GM19240 (cell line): ENCODE measurements at regions not wholly inside any gene's neighbourhood (a gene's known extent, or its start where the extent isn't known, plus 50 kb on each side); places are given as distances from the start of the nearest gene placed in this dataset.
"Not testable (repeated sequence)": the region's sequence is repeated elsewhere in the genome, so short reads cannot be mapped to it uniquely, and the experiment has no call there.

Experiments
- DNase-seq: peaks from one replicate; pipeline ENCODE4 v3.0.0; 2011; ENCODE audit warnings: low spot score; ENCODE audit not compliant: insufficient read length

- no peak for DNase-seq
Observed at GRCh38 chr16:76800196-76800595, 390.8 kb upstream of the MON1B start.

- DNase-seq: no peak
Observed at GRCh38 chr16:76801357-76801756, 389.6 kb upstream of the MON1B start.

GRCh38 chr16:76816475-76816874, 374.5 kb upstream of the MON1B start:
- DNase-seq: no peak

GRCh38 chr16:76818606-76819181, 372.3 kb upstream of the MON1B start:
- DNase-seq: no peak

GRCh38 chr16:76819226-76819916, 371.6 kb upstream of the MON1B start:
- DNase-seq: no peak

- no peak for DNase-seq
Observed at GRCh38 chr16:76824221-76824620, 366.8 kb upstream of the MON1B start.

GRCh38 chr16:76824791-76825190, 366.2 kb upstream of the MON1B start:
- no peak for DNase-seq

GRCh38 chr16:76835339-76835738, 355.7 kb upstream of the MON1B start:
- no peak for DNase-seq

GRCh38 chr16:76835779-76836300, 355.1 kb upstream of the MON1B start:
- no peak for DNase-seq

- no peak for DNase-seq
Observed at GRCh38 chr16:76837872-76838271, 353.1 kb upstream of the MON1B start.

- no peak for DNase-seq
Observed at GRCh38 chr16:76854234-76854633, 336.8 kb upstream of the MON1B start.

- DNase-seq: no peak
Observed at GRCh38 chr16:76856112-76856511, 334.9 kb upstream of the MON1B start.

- DNase-seq: no peak
Observed at GRCh38 chr16:76857402-76857801, 333.6 kb upstream of the MON1B start.

- DNase-seq: no peak
Observed at GRCh38 chr16:76862901-76863300, 328.1 kb upstream of the MON1B start.

GRCh38 chr16:76866994-76867393, 324.0 kb upstream of the MON1B start:
- no peak for DNase-seq

GRCh38 chr16:76875898-76876297, 315.1 kb upstream of the MON1B start:
- DNase-seq: no peak

- no peak for DNase-seq
Observed at GRCh38 chr16:76879420-76879819, 311.6 kb upstream of the MON1B start.

GRCh38 chr16:76880523-76880922, 310.5 kb upstream of the MON1B start:
- not testable (repeated sequence) for DNase-seq

- DNase-seq: no peak
Observed at GRCh38 chr16:76882105-76882504, 308.9 kb upstream of the MON1B start.

- DNase-seq: no peak
Observed at GRCh38 chr16:76883076-76883475, 307.9 kb upstream of the MON1B start.

GRCh38 chr16:76885776-76886537, 305.0 kb upstream of the MON1B start:
- no peak for DNase-seq

GRCh38 chr16:76897816-76898215, 293.2 kb upstream of the MON1B start:
- DNase-seq: no peak
